Activated naive CD4-positive, alpha-beta T cell treated with anti-CD3 and anti-CD28 coated beads, Interleukin-2, amount 10 ng/mL, durations not matched to agents 7 days and 5 days (primary cell): ENCODE measurements at regions not wholly inside any gene's neighbourhood (a gene's known extent, or its start where the extent isn't known, plus 50 kb on each side); places are given as distances from the start of the nearest gene placed in this dataset.

ENCODE experiments used
- CTCF ChIA-PET: fragments of 350-600 bp; sonication (Branson Sonifier 250); formaldehyde crosslinking; loops from one replicate; lab custom pipeline; 2021; ENCODE audit warnings: antibody characterized with exemption; lab: Charles Lee
- DNase-seq: peaks from one replicate; pipeline ENCODE4 v3.0.0-alpha.2; 2020
- H3K27ac Mint-ChIP-seq: one replicate; pipeline ENCODE4 v1.8.0; 2021; ENCODE audit warnings: mild to moderate bottlenecking, moderate library complexity, mixed read lengths
- H3K27me3 Mint-ChIP-seq: one replicate; pipeline ENCODE4 v1.8.0; 2021; ENCODE audit warnings: mild to moderate bottlenecking, mixed read lengths
- H3K36me3 Mint-ChIP-seq: one replicate; pipeline ENCODE4 v1.8.0; 2021; ENCODE audit warnings: mixed read lengths
- H3K4me1 Mint-ChIP-seq: one replicate; pipeline ENCODE4 v1.8.0; 2021; ENCODE audit warnings: mixed read lengths
- H3K4me3 Mint-ChIP-seq: one replicate; pipeline ENCODE4 v1.8.0; 2021; ENCODE audit warnings: mild to moderate bottlenecking, moderate library complexity, mixed read lengths
- H3K9me3 Mint-ChIP-seq: one replicate; pipeline ENCODE4 v1.8.0; 2021; ENCODE audit warnings: mixed read lengths

- Mint-ChIP-seq H3K4me3 (no peak overlapping the region), H3K36me3 (no peaks in the 10 kb centered on the region), H3K9me3 (no peaks in the 10 kb centered on the region), H3K27me3 (no peaks in the 10 kb centered on the region), H3K27ac (no peak overlapping the region), H3K4me1 (no peaks in the 10 kb centered on the region)
- CTCF ChIA-PET, result no interaction called here
- DNase-seq, result no peak
These were observed 200.0 kb upstream of the LDB2 start for GRCh38 chr4:17098401-17098800.

- H3K27ac Mint-ChIP-seq, result no peak overlapping the region
- no peak for DNase-seq
- H3K9me3 Mint-ChIP-seq, result no peaks in the 10 kb centered on the region
- no peaks in the 10 kb centered on the region for H3K36me3 Mint-ChIP-seq
- no peaks in the 10 kb centered on the region for H3K4me1 Mint-ChIP-seq
- H3K4me3 Mint-ChIP-seq, result no peak overlapping the region
- CTCF ChIA-PET, result no interaction called here
- H3K27me3 Mint-ChIP-seq, result no peaks in the 10 kb centered on the region
These were observed 198.9 kb upstream of the LDB2 start for GRCh38 chr4:17097362-17097761.

- Mint-ChIP-seq H3K4me3 (no peak overlapping the region), H3K27me3 (no peaks in the 10 kb centered on the region), H3K36me3 (no peaks in the 10 kb centered on the region), H3K9me3 (no peaks in the 10 kb centered on the region), H3K4me1 (no peaks in the 10 kb centered on the region), H3K27ac (no peak overlapping the region)
- CTCF ChIA-PET, result no interaction called here
- DNase-seq, result no peak
These were observed 198.2 kb upstream of the LDB2 start for GRCh38 chr4:17096692-17097091.

- no peak overlapping the region for H3K27ac Mint-ChIP-seq
- no peak for DNase-seq
- H3K4me1 Mint-ChIP-seq, result no peaks in the 10 kb centered on the region
- no peaks in the 10 kb centered on the region for H3K36me3 Mint-ChIP-seq
- H3K4me3 Mint-ChIP-seq, result no peak overlapping the region
- H3K27me3 Mint-ChIP-seq, result no peaks in the 10 kb centered on the region
- CTCF ChIA-PET, result no interaction called here
- H3K9me3 Mint-ChIP-seq, result no peaks in the 10 kb centered on the region
These were observed 197.3 kb upstream of the LDB2 start for GRCh38 chr4:17095771-17096170.

- no peak for DNase-seq
- CTCF ChIA-PET, result no interaction called here
- Mint-ChIP-seq H3K27me3 (no peaks in the 10 kb centered on the region), H3K36me3 (no peaks in the 10 kb centered on the region), H3K27ac (no peak overlapping the region), H3K4me1 (no peaks in the 10 kb centered on the region), H3K4me3 (no peak overlapping the region), H3K9me3 (no peaks in the 10 kb centered on the region)
These were observed 196.4 kb upstream of the LDB2 start for GRCh38 chr4:17094876-17095210.

GRCh38 chr4:17094159-17094875 lies 195.9 kb upstream of the LDB2 start:
- H3K27me3 Mint-ChIP-seq, result no peaks in the 10 kb centered on the region
- no peaks in the 10 kb centered on the region for H3K9me3 Mint-ChIP-seq
- DNase-seq, result no peak
- no peaks in the 10 kb centered on the region for H3K36me3 Mint-ChIP-seq
- CTCF ChIA-PET, result no interaction called here
- no peak overlapping the region for H3K27ac Mint-ChIP-seq
- no peak overlapping the region for H3K4me3 Mint-ChIP-seq
- no peaks in the 10 kb centered on the region for H3K4me1 Mint-ChIP-seq

GRCh38 chr4:17093481-17093880 lies 195.0 kb upstream of the LDB2 start:
- no peak for DNase-seq
- Mint-ChIP-seq H3K36me3 (no peaks in the 10 kb centered on the region), H3K4me3 (no peak overlapping the region), H3K27me3 (no peaks in the 10 kb centered on the region), H3K9me3 (no peaks in the 10 kb centered on the region), H3K27ac (no peak overlapping the region), H3K4me1 (no peaks in the 10 kb centered on the region)
- CTCF ChIA-PET, result no interaction called here

GRCh38 chr4:17092736-17093437 lies 194.4 kb upstream of the LDB2 start:
- no peaks in the 10 kb centered on the region for H3K36me3 Mint-ChIP-seq
- no peaks in the 10 kb centered on the region for H3K27me3 Mint-ChIP-seq
- no peak for DNase-seq
- H3K4me1 Mint-ChIP-seq, result no peaks in the 10 kb centered on the region
- CTCF ChIA-PET, result no interaction called here
- H3K9me3 Mint-ChIP-seq, result no peaks in the 10 kb centered on the region
- H3K4me3 Mint-ChIP-seq, result no peak overlapping the region
- H3K27ac Mint-ChIP-seq, result no peak overlapping the region

GRCh38 chr4:17091104-17091503 lies 192.7 kb upstream of the LDB2 start:
- no peaks in the 10 kb centered on the region for H3K36me3 Mint-ChIP-seq
- no peak overlapping the region for H3K27ac Mint-ChIP-seq
- H3K9me3 Mint-ChIP-seq, result no peaks in the 10 kb centered on the region
- H3K4me3 Mint-ChIP-seq, result no peak overlapping the region
- no peaks in the 10 kb centered on the region for H3K27me3 Mint-ChIP-seq
- no peaks in the 10 kb centered on the region for H3K4me1 Mint-ChIP-seq
- CTCF ChIA-PET, result no interaction called here
- DNase-seq, result no peak

GRCh38 chr4:17090063-17090462 lies 191.6 kb upstream of the LDB2 start:
- no peak for DNase-seq
- Mint-ChIP-seq H3K36me3 (no peaks in the 10 kb centered on the region), H3K27me3 (no peaks in the 10 kb centered on the region), H3K27ac (no peak overlapping the region), H3K4me1 (no peaks in the 10 kb centered on the region), H3K4me3 (no peak overlapping the region), H3K9me3 (peaks cover 1% of the 10 kb centered on the region)
- CTCF ChIA-PET, result no interaction called here

GRCh38 chr4:17085416-17085815 lies 187.0 kb upstream of the LDB2 start:
- DNase-seq, result no peak
- Mint-ChIP-seq H3K9me3 (peaks cover 1% of the 10 kb centered on the region), H3K27ac (no peak overlapping the region), H3K4me3 (no peak overlapping the region), H3K27me3 (no peaks in the 10 kb centered on the region), H3K4me1 (no peaks in the 10 kb centered on the region), H3K36me3 (no peaks in the 10 kb centered on the region)
- CTCF ChIA-PET, result no interaction called here

- Mint-ChIP-seq H3K9me3 (peaks cover 1% of the 10 kb centered on the region), H3K4me3 (no peak overlapping the region), H3K27me3 (no peaks in the 10 kb centered on the region), H3K4me1 (no peaks in the 10 kb centered on the region), H3K27ac (no peak overlapping the region), H3K36me3 (no peaks in the 10 kb centered on the region)
- CTCF ChIA-PET, result no interaction called here
- no peak for DNase-seq
These were observed 183.7 kb upstream of the LDB2 start for GRCh38 chr4:17082186-17082585.

- no peaks in the 10 kb centered on the region for H3K4me1 Mint-ChIP-seq
- peaks cover 1% of the 10 kb centered on the region for H3K9me3 Mint-ChIP-seq
- DNase-seq, result no peak
- no peaks in the 10 kb centered on the region for H3K36me3 Mint-ChIP-seq
- no peaks in the 10 kb centered on the region for H3K27me3 Mint-ChIP-seq
- H3K27ac Mint-ChIP-seq, result no peak overlapping the region
- CTCF ChIA-PET, result interaction anchor here (0.6 kb wide), 1 partner anchor 156 kb away, joined by 3 read pairs; no protein-coding TSS in a partner anchor
- H3K4me3 Mint-ChIP-seq, result no peak overlapping the region
These were observed 182.7 kb upstream of the LDB2 start for GRCh38 chr4:17081179-17081578.

- Mint-ChIP-seq H3K9me3 (no peaks in the 10 kb centered on the region), H3K36me3 (no peaks in the 10 kb centered on the region), H3K27me3 (no peaks in the 10 kb centered on the region), H3K4me1 (no peaks in the 10 kb centered on the region), H3K27ac (no peak overlapping the region), H3K4me3 (no peak overlapping the region)
- no peak for DNase-seq
- CTCF ChIA-PET, result no interaction called here
These were observed 178.7 kb upstream of the LDB2 start for GRCh38 chr4:17077105-17077504.

- H3K27me3 Mint-ChIP-seq, result no peaks in the 10 kb centered on the region
- no peaks in the 10 kb centered on the region for H3K9me3 Mint-ChIP-seq
- no peak overlapping the region for H3K27ac Mint-ChIP-seq
- no peaks in the 10 kb centered on the region for H3K36me3 Mint-ChIP-seq
- no peaks in the 10 kb centered on the region for H3K4me1 Mint-ChIP-seq
- CTCF ChIA-PET, result no interaction called here
- DNase-seq, result no peak
- no peak overlapping the region for H3K4me3 Mint-ChIP-seq
These were observed 174.0 kb upstream of the LDB2 start for GRCh38 chr4:17072483-17072882.
